ENCODE measurements at regions not wholly inside any gene's neighbourhood (a gene's known extent, or its start where the extent isn't known, plus 50 kb on each side); places are given as distances from the start of the nearest gene placed in this dataset.

DNA sequence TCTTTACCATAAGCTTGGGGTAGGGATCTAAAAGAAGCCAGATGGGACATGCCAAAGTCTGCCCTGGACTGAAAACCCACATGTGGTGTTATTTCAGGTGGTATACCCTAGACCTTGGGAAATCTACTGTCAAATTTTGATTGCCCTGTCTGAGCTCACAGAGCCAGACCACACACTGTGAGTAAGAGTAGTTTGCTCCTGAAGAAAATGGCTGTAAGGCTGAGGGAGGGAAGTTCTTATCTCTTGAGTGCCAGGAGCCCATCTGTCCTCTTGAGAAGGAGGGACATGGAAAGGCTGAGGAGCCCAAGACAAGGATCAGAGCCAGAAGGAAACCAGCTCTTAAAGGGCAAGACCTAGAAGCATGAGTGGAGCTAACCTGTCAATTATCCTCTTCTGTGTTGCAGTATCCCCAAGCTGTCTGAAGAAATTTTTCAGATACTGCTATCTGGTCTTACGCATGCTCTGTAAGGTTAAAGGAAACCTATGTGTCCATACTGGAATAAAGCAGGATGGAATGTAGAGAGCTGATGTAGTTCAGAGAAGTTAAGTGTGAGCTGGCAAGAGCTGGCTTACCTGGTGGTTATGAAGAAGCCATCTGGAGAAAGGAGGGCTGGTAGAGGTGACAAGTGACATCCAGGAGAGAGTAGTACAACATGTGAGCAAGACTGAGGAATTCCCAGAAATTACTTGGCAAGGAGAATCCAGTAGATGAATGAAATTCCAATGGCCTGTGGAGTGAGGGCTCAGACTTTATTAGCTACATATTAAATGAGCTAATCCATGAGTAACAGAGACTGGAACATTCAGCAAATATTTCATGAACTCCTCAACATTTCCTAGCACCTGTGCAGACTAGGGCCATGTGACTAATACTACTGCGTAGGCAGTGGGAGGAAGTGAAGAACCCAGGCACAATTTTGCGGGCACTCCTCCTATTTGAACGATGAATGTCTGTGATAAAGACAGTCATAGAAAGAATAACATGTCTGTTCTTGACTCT is 389.1 kb upstream of the KIF2A start:
- DNase-seq (ENCODE audit: insufficient read length, low spot score) (no peak), FAIRE-seq (no peak)
- TF ChIP-seq, protein P1, sequence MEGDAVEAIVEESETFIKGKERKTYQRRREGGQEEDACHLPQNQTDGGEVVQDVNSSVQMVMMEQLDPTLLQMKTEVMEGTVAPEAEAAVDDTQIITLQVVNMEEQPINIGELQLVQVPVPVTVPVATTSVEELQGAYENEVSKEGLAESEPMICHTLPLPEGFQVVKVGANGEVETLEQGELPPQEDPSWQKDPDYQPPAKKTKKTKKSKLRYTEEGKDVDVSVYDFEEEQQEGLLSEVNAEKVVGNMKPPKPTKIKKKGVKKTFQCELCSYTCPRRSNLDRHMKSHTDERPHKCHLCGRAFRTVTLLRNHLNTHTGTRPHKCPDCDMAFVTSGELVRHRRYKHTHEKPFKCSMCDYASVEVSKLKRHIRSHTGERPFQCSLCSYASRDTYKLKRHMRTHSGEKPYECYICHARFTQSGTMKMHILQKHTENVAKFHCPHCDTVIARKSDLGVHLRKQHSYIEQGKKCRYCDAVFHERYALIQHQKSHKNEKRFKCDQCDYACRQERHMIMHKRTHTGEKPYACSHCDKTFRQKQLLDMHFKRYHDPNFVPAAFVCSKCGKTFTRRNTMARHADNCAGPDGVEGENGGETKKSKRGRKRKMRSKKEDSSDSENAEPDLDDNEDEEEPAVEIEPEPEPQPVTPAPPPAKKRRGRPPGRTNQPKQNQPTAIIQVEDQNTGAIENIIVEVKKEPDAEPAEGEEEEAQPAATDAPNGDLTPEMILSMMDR (IDR thresholded peaks at IDR 0.05; ENCODE audit: insufficient read depth, missing control alignments): no peak

DNA sequence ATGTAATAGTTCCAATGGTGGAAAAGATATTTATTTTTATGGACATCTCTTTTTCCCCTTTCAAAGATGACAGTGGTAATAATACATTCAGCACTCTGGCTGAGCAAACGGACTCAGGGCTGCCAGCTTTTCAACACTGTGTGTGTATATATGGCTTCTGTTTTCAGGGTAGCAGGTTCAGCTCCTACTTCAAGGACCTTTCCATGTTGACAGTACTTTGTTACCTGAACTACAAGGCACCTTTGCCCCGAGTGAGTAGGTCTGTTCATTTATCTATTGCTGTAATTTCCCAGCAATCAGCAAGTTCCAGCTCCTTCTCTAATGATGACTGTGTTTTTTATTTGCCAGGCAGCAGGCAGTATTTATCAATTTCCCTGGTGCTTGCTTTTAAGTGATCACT is 387.4 kb upstream of the KIF2A start:
- TF ChIP-seq, protein P1 (IDR thresholded peaks at IDR 0.05; ENCODE audit: insufficient read depth, missing control alignments): no peak
- DNase-seq (ENCODE audit: insufficient read length, low spot score) (no peak), FAIRE-seq (no peak)

DNA sequence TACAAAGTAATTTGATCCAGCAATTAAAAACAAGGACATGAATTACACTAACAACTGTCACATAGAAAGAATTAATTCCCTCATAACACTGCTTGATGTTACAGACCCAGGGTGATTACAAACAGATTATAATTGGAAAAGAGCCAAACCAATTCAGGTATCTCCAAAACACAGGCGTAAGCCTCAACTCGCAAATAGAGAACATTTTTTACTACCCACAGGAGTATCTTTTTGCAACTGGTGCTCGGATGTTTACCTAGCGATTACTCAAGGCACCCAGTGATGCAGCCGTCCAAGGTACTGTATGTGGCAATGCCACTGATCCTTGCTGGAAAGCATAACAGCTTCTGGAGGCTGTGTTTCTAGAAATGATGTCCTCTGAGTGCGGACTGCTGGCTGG is 386.1 kb upstream of the KIF2A start:
- TF ChIP-seq, protein P1 (IDR thresholded peaks at IDR 0.05; ENCODE audit: insufficient read depth, missing control alignments): no peak
- FAIRE-seq: no peak
- no peak for DNase-seq (ENCODE audit: insufficient read length, low spot score)

DNA sequence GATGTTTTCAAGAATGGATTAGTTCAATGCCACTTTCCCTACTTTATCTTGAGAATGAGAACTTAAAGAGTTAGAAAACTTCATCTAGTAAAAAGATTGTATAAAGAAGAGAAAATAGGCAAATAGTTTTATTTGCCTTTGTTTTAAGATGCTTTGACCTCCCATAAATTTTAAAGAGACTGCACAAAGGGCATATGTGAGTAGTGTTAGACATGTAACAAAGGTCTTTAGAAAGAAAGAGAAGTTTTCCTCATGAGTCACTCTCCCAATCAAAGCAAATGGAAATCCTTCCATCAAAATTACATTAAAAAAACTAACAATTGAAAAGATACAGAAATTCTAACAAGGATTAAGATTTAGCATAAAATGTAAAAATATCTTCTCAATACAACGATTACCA is 381.8 kb upstream of the KIF2A start:
- TF ChIP-seq, protein P1 (IDR thresholded peaks at IDR 0.05; ENCODE audit: insufficient read depth, missing control alignments): no peak
- DNase-seq (ENCODE audit: insufficient read length, low spot score) (no peak), FAIRE-seq (no peak)

DNA sequence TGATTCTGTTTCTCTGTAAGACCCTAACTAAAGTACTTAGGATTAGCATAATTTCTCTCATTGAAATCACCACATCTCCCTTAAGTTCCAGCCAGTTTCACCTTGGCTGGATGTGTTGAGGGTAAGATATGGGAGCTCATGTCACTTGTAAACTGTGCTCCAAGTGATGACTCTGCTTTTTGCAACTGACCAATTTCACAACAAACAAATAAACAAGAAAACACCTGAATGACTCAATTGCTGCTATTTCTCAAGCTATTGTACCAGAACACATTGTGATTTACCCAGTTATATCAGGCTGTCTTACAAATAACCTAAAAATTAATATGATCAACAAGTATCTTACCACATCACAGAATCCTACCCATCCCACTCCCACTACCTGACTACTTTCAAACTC is 379.1 kb upstream of the KIF2A start:
- no peak for DNase-seq (ENCODE audit: insufficient read length, low spot score)
- FAIRE-seq: no peak
- TF ChIP-seq, protein P1 (IDR thresholded peaks at IDR 0.05; ENCODE audit: insufficient read depth, missing control alignments): no peak

DNA sequence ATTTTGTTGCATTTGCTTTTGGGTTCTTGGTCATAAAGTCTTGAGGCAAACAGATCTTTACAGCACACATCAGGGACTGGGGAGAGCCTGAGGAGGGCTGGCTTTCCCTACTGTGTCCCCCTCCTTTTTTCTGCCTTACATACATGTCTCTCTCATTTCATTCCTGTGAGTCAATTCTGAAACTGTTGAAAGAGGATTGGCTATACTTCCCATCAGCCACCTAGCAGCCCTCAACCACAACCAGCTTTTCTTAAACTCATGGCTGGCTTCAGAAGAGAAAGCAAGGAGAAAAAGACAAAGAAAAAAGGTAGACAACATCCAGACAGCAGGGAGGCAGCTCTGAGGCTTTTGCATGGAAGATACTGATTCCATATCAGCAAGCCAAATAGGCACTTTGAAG is 374.8 kb upstream of the KIF2A start:
- DNase-seq (ENCODE audit: insufficient read length, low spot score) (no peak), FAIRE-seq (no peak)
- TF ChIP-seq, protein P1 (IDR thresholded peaks at IDR 0.05; ENCODE audit: insufficient read depth, missing control alignments): no peak
